GM04503 (cell line): ENCODE measurements at regions not wholly inside any gene's neighbourhood (a gene's known extent, or its start where the extent isn't known, plus 50 kb on each side); places are given as distances from the start of the nearest gene placed in this dataset.

Experiments used
- DNase-seq: peaks from one replicate; pipeline ENCODE4 v3.0.0-alpha.2; 2012; ENCODE audit warnings: low read depth

DNA sequence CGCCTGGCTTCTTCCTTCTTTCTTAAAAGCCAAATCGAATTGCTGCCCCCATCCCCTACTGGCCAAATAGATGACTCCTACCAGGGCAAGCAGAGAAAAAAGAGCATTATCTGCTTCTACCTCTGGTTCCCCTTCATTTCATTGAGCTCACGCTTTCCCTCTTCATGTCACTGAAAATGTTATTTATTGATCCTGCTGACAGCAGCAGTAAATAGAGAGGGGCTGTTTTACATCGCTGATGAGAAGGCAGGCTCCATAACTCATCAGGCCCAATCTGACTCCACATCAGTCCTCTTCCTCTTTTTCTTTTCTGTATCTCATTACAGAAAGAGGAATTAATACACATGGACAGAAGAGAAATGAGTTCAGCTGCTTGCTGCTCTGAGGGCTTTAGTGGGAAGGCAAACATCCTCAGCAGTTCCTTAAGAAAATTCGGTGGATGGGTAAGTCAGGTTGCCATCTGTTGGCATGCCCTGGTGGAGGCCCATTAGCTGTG, 904.1 kb downstream of the KCNMA1 start:
- DNase-seq = no peak

- DNase-seq = no peak
Measured at GRCh38 chr10:76732306-76732705, 905.3 kb downstream of the KCNMA1 start.

- no peak for DNase-seq
Measured at GRCh38 chr10:76729841-76730487, 907.6 kb downstream of the KCNMA1 start.

- DNase-seq = no peak
Measured at GRCh38 chr10:76729346-76729745, 908.3 kb downstream of the KCNMA1 start.

GRCh38 chr10:76727038-76727437, 910.6 kb downstream of the KCNMA1 start:
- DNase-seq = no peak

GRCh38 chr10:76723844-76724243, 913.8 kb downstream of the KCNMA1 start:
- DNase-seq = no peak

DNA sequence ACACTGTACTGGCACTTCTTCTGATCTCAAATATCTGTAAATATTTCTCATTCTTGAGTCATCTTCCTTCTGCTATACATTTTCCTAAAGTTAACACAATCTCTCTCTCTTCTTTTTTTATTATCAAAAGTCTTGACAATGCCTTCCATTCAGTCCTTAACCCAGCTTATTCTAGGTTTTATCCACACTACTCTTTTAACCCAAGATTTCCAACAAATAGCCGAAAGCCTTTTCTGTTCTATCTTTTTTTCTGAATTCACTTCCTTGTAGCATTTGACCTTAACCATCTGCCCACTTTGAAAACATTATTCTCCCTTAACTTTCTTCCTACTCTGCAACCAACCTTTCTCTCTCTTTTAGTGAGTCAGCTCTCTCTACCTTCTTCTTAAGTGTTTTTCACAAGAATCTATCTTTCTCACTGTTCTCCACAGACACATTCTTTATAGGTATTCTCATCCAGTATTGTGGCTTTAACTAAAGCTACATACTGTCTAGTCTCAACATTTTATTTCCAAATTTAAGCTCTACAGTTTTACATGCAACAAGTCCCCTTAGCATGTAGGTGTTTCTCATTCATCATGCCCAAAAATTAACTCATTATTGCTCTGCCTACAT, 915.6 kb downstream of the KCNMA1 start:
- no peak for DNase-seq

- DNase-seq = no peak
Measured at GRCh38 chr10:76719006-76719405, 918.6 kb downstream of the KCNMA1 start.

GRCh38 chr10:76717141-76717540, 920.5 kb downstream of the KCNMA1 start:
- DNase-seq = peak; percentile 20

- no peak for DNase-seq
Measured at GRCh38 chr10:76711222-76711997, 926.2 kb downstream of the KCNMA1 start.

DNA sequence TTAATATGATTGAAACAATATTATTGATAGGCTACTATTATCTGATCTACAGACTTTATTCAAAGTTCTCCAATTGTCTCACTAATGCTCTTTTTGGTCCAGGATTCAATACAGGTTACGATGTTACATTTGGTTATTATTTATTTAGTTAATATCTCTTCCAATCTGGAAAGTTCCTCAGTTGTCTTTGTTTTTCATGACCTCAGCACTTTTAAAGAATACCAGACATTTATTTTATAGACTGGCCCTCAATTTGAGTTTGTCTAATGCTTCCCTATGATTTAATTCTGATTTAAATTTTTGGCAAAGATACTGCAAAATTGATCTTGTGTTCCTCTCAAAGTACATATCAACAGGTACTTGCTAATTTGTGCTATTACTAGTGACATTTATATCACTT, 937.4 kb downstream of the KCNMA1 start:
- DNase-seq = no peak

- DNase-seq = no peak
Measured at GRCh38 chr10:76697923-76698322, 939.7 kb downstream of the KCNMA1 start.

GRCh38 chr10:76695069-76695468, 942.5 kb downstream of the KCNMA1 start:
- DNase-seq = no peak

- DNase-seq = no peak
Measured at GRCh38 chr10:76686201-76686600, 951.4 kb downstream of the KCNMA1 start.

- no peak for DNase-seq
Measured at GRCh38 chr10:76684968-76685367, 952.6 kb downstream of the KCNMA1 start.

GRCh38 chr10:76681153-76681552, 956.5 kb downstream of the KCNMA1 start:
- DNase-seq = no peak

DNA sequence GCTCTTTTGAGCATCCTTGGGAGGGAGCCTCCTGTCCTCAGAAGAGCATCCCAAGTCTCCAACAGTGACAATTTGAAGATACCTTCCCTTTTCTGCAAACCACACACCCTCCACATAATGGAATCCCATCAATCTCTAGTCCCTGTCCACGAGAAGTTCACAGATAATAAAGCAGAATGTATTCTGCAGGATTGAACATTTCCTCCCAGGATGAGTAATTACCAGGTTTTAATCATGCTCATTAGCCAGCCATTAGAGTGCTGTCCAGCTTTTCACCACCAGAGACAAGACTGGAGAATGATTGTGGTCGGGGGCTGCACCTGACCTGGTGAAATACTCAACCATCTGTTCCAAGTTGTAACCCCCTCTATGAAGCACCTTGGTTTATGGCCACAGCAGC, 958.6 kb downstream of the KCNMA1 start:
- no peak for DNase-seq

DNA sequence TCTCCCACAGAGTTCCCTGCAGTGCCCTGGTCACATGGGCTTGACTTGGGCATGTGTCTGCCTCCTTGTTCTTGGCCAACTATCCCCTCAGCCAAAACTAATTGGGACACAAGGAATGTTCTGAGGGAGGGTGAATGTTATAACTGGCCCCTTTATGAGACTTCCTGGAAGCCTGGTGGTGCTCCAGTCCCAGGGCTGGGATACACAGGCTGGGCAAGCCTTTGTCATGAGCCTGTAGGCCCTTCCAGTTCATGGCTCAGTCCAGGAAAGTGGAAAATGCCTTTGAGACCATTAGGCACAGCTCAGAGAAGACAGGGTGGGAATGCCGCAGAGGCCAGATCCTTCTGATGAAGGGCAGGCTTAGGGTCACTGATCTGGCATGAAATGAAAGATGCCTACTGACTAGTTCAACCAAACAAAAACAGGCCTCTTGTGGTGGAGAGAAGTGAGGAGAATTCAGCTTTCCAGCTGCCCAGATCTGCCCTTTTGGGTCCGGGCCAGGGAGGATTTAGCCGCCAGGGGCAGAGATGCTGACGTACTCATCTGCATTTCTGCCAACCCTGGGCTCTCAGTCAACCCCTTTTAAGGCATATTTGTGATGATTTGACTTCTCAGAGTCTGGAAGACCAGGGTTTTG, 961.5 kb downstream of the KCNMA1 start:
- peak; percentile 23 for DNase-seq

DNA sequence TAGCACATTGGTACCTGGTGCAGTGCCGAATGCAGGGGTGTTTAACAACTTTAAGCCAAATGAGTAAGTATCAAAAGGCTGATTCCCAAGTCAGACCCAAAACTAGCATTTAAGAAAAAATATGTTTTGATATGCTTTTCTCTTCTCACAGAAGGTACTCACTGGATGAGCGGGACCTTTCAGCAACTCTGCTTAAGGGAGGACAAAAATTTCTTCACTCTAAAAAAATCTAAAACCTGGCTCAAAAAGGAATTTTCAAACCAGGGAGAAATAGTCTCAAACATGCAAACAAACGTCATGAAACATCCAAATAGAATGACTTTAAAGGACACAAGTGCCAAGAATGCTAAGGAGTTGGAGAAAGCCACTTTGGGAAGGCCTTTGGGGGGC, 962.1 kb downstream of the KCNMA1 start:
- DNase-seq = no peak

DNA sequence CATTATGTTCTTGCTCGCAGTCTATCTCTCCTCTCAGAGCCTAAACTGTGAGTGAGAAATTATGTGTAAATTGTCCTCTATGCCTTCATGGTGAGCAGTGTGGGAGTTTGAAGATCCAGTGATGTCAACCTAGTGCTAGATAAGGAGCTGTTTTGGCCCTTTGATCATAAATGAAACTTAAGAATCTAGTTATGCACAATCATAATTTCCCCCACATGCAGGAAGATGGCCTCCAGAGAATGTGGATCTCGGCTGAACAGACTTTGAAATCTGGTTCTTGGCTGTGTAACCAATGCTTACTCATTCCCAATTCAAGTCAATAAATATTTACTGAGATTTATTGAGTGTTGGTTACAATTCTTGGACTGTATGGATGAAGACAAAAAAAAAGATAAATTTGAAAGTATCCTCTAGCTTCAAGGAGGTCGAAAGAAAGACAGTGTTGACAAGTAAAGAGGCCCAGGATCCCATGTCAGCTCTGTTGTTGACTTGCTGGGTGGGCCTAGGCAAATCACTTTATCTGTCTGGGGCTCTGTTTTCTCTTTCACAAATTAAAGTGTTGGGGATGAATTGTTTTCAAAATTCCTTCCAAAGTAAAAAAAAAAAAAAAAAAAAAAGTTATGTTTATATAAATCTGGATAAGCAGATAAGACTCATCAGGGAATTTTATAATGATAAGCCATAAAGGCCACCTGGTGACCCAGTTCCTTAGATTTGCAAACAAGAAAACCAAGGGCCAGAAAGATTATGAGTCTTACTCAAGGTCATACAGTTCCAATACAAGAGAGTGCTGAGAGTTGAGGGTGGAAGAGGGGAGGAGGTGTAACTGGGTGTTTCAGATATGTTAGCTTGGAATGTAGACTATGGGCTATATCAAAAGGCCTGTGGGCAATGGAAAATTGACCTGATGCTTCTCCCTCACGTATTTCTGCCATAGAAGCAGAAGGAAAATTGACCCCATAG, 969.9 kb downstream of the KCNMA1 start:
- no peak for DNase-seq

GRCh38 chr10:76666891-76667290, 970.7 kb downstream of the KCNMA1 start:
- DNase-seq = no peak

DNA sequence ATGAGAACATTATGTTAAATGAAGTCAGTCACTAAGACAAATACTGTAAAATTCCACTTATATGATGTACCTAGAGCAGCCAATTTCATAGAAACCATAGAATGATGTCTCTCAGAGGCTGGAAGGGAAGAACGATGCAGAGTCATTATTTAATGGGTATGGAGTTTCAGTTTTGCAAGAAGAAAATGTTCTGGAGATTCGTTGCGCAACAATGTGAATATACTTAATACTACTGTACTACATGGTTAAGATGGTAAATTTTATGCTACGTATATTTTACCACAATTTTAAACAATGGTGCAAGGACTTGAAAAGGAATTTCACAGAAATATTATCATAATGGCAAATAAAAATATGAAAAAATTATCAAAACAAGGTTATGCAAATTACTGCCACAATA, 972.6 kb downstream of the KCNMA1 start:
- no peak for DNase-seq
